MCF 10A (cell line): ENCODE measurements at regions not wholly inside any gene's neighbourhood (a gene's known extent, or its start where the extent isn't known, plus 50 kb on each side); places are given as distances from the start of the nearest gene placed in this dataset.

Experiments
- BruUV-seq: library from RNA; stranded (reverse); fragments of 400-500 nt; replicated peaks from 2 replicates; lab custom pipeline; 2021; lab: Mats Ljungman, UMichigan
- CTCF ChIA-PET: fragments of 300-600 bp; sonication (Branson Sonifier 250); formaldehyde crosslinking; extraction: SDS; loops from one replicate; lab custom pipeline; 2021; ENCODE audit warnings: antibody characterized with exemption, inconsistent platforms; lab: Yijun Ruan, JAX
- POLR2A ChIA-PET: fragments of 300-600, 350-650 bp; sonication (Branson Sonifier 250); formaldehyde crosslinking; extraction: SDS; loops from one replicate; lab custom pipeline; 2020; ENCODE audit warnings: antibody characterized with exemption, inconsistent platforms; lab: Yijun Ruan, JAX
- DNase-seq: peaks from one replicate; pipeline ENCODE4 v3.0.0-alpha.2; 2018; ENCODE audit not compliant: unreplicated experiment
- H3K27ac Mint-ChIP-seq: one replicate; pipeline ENCODE4 v1.8.0; 2022; ENCODE audit warnings: mild to moderate bottlenecking, low read depth, mixed read lengths; ENCODE audit not compliant: unreplicated experiment
- H3K27me3 Mint-ChIP-seq: one replicate; pipeline ENCODE4 v1.8.0; 2022; ENCODE audit warnings: mixed read lengths; ENCODE audit not compliant: insufficient read depth, unreplicated experiment
- H3K36me3 Mint-ChIP-seq: one replicate; pipeline ENCODE4 v1.8.0; 2022; ENCODE audit warnings: mild to moderate bottlenecking, moderate library complexity, mixed read lengths; ENCODE audit not compliant: insufficient read depth, unreplicated experiment
- H3K4me1 Mint-ChIP-seq: one replicate; pipeline ENCODE4 v1.8.0; 2022; ENCODE audit warnings: mixed read lengths; ENCODE audit not compliant: insufficient read depth, unreplicated experiment
- H3K4me3 Mint-ChIP-seq: one replicate; pipeline ENCODE4 v1.8.0; 2022; ENCODE audit warnings: mild to moderate bottlenecking, moderate library complexity, mixed read lengths; ENCODE audit not compliant: unreplicated experiment
- H3K9me3 Mint-ChIP-seq: one replicate; pipeline ENCODE4 v1.8.0; 2022; ENCODE audit warnings: mixed read lengths; ENCODE audit not compliant: unreplicated experiment
- CTCF ChIP-seq: fragments of 200-600 bp; IDR thresholded peaks from one replicate; pipeline ENCODE4 v1.8.0; 2022; ENCODE audit warnings: antibody characterized with exemption, mild to moderate bottlenecking; ENCODE audit not compliant: unreplicated experiment
- intact Hi-C: fragments of 100-400 bp; cut with micrococcal nuclease; formaldehyde crosslinking; loops from 2 replicates; pipeline ENCODE4 v1.14.1; 2022

GRCh38 chr6:54601600-54602300 is 244.8 kb upstream of the FAM83B start:
- POLR2A ChIA-PET, result no interaction called here
- Mint-ChIP-seq H3K27ac (no peak overlapping the region), H3K4me3 (no peak overlapping the region), H3K4me1 (peaks cover 5% of the 10 kb centered on the region), H3K9me3 (no peaks in the 10 kb centered on the region), H3K27me3 (no peaks in the 10 kb centered on the region), H3K36me3 (no peaks in the 10 kb centered on the region)
- DNase-seq, result no peak
- TF ChIP-seq CTCF, result no peak
- intact Hi-C loops, result no loop called here
- CTCF ChIA-PET, result no interaction called here
- BruUV-seq, result no TSS peak

- CTCF ChIA-PET, result no interaction called here
- H3K4me1 Mint-ChIP-seq, result peaks cover 5% of the 10 kb centered on the region
- H3K27me3 Mint-ChIP-seq, result no peaks in the 10 kb centered on the region
- no peaks in the 10 kb centered on the region for H3K9me3 Mint-ChIP-seq
- no peak overlapping the region for H3K27ac Mint-ChIP-seq
- POLR2A ChIA-PET, result no interaction called here
- TF ChIP-seq CTCF, result no peak
- no peak for DNase-seq
- no peak overlapping the region for H3K4me3 Mint-ChIP-seq
- H3K36me3 Mint-ChIP-seq, result no peaks in the 10 kb centered on the region
- intact Hi-C loops, result no loop called here
- BruUV-seq, result no TSS peak
Measured at GRCh38 chr6:54602591-54602990, 244.0 kb upstream of the FAM83B start.

DNA sequence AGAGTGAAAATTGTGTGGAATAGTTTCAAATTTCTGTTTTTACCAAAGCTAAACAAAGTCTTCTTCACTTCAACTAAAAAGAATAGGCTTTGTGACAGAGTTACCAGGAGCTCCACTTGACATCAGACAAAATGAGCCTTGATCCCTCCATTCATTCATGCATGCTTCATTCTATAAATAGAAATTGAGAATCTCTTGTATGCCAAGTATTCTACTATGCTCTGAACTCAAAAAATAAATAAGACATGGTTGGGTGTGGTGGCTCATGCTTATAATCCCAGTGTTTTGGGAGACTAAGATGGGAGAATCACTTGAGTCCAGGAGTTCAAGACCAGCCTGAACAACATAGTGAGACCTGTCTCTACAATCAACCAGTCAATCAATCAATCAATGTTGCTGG is 236.6 kb upstream of the FAM83B start:
- no peak for TF ChIP-seq CTCF
- Mint-ChIP-seq H3K4me3 (no peak overlapping the region), H3K4me1 (no peaks in the 10 kb centered on the region), H3K9me3 (no peaks in the 10 kb centered on the region), H3K27me3 (no peaks in the 10 kb centered on the region), H3K36me3 (no peaks in the 10 kb centered on the region), H3K27ac (no peak overlapping the region)
- intact Hi-C loops, result no loop called here
- DNase-seq, result no peak
- BruUV-seq, result no TSS peak
- ChIA-PET POLR2A (interaction anchor here (0.5 to 0.7 kb wide), 2 partner anchors 25 to 256 kb away, joined by 3 read pairs; no protein-coding TSS in a partner anchor), CTCF (interaction anchor here (0.6 kb wide), 1 partner anchor 10 kb away, joined by 3 read pairs; no protein-coding TSS in a partner anchor)

DNA sequence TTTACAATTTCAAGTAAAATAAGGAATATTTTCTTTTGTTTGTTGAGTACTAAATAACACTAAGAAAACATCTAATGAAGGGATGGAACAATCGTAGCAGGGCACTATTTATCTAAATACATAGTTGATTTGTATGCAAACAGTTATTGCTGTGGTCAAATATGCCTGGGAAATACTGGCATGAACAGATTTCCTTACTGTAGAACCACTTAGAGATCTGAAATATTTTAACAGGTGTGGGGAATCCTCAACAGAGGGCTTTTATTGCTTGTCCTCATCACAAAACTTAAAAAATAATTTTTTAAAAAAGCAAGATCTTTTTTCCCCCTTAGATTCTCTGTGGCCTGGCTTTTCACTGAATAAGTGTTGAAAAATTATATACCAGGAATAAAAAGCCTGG is 233.0 kb upstream of the FAM83B start:
- H3K4me1 Mint-ChIP-seq, result no peaks in the 10 kb centered on the region
- no peak for TF ChIP-seq CTCF
- H3K4me3 Mint-ChIP-seq, result no peak overlapping the region
- BruUV-seq, result no TSS peak
- POLR2A ChIA-PET, result no interaction called here
- intact Hi-C loops, result no loop called here
- DNase-seq, result no peak
- H3K36me3 Mint-ChIP-seq, result no peaks in the 10 kb centered on the region
- no peaks in the 10 kb centered on the region for H3K9me3 Mint-ChIP-seq
- no peaks in the 10 kb centered on the region for H3K27me3 Mint-ChIP-seq
- H3K27ac Mint-ChIP-seq, result no peak overlapping the region
- CTCF ChIA-PET, result no interaction called here
